ENCODE measurements at regions not wholly inside any gene's neighbourhood (a gene's known extent, or its start where the extent isn't known, plus 50 kb on each side); places are given as distances from the start of the nearest gene placed in this dataset.

DNA sequence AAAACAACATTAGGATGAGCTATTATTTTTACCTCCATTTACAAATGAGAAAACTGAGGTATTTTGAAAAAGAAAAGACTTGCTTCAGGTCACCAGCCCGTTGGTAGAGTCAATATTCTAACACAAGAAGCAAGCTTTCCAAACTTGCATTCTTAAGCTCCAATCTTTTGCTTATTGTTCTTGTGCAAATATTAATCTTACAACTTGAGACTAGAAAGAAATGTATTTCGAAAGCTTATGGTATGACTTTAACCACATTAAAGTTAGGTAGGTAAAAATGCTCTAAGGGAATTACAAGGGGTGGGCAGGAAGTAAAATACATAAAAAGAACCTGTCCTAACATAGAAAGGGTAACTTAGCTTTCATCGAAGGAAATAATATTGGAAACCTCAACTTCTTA is 453.9 kb downstream of the SLITRK5 start:
- Mint-ChIP-seq H3K36me3 (no peaks in the 10 kb centered on the region; the same call in 1 of the 2 replicates), H3K9me3 (peaks cover 3% of the 10 kb centered on the region; the same call in 1 of the 2 replicates), H3K27ac (no peak overlapping the region), H3K4me3 (no peak overlapping the region), H3K27me3 (ENCODE audit: low read depth) (no peaks in the 10 kb centered on the region), H3K4me1 (peaks cover 19% of the 10 kb centered on the region)
- TF ChIP-seq ZNF263 (CRISPR knock-in tag; IDR thresholded peaks at IDR 0.05; ENCODE audit: low read depth) (no peak), ZNF671 (CRISPR knock-in tag; IDR thresholded peaks at IDR 0.05) (no peak), FOXK1 (CRISPR knock-in tag; IDR thresholded peaks at IDR 0.05) (no peak), ESRRA (CRISPR knock-in tag; IDR thresholded peaks at IDR 0.05; ENCODE audit: borderline replicate concordance) (no peak), JUN (CRISPR knock-in tag; IDR thresholded peaks at IDR 0.05) (no peak), TP53 (CRISPR knock-in tag; IDR thresholded peaks at IDR 0.05) (no peak), NR2C2 (CRISPR knock-in tag; IDR thresholded peaks at IDR 0.05) (no peak), ZNF423 (CRISPR knock-in tag; IDR thresholded peaks at IDR 0.05) (no peak)
- TF ChIP-seq, protein P1, sequence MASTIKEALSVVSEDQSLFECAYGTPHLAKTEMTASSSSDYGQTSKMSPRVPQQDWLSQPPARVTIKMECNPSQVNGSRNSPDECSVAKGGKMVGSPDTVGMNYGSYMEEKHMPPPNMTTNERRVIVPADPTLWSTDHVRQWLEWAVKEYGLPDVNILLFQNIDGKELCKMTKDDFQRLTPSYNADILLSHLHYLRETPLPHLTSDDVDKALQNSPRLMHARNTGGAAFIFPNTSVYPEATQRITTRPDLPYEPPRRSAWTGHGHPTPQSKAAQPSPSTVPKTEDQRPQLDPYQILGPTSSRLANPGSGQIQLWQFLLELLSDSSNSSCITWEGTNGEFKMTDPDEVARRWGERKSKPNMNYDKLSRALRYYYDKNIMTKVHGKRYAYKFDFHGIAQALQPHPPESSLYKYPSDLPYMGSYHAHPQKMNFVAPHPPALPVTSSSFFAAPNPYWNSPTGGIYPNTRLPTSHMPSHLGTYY (CRISPR knock-in tag; IDR thresholded peaks at IDR 0.05) = no peak
- TF ChIP-seq, protein P2, sequence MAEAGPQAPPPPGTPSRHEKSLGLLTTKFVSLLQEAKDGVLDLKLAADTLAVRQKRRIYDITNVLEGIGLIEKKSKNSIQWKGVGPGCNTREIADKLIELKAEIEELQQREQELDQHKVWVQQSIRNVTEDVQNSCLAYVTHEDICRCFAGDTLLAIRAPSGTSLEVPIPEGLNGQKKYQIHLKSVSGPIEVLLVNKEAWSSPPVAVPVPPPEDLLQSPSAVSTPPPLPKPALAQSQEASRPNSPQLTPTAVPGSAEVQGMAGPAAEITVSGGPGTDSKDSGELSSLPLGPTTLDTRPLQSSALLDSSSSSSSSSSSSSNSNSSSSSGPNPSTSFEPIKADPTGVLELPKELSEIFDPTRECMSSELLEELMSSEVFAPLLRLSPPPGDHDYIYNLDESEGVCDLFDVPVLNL (CRISPR knock-in tag; IDR thresholded peaks at IDR 0.05; ENCODE audit: borderline replicate concordance, low read depth) = no peak
- TF ChIP-seq, protein P3, sequence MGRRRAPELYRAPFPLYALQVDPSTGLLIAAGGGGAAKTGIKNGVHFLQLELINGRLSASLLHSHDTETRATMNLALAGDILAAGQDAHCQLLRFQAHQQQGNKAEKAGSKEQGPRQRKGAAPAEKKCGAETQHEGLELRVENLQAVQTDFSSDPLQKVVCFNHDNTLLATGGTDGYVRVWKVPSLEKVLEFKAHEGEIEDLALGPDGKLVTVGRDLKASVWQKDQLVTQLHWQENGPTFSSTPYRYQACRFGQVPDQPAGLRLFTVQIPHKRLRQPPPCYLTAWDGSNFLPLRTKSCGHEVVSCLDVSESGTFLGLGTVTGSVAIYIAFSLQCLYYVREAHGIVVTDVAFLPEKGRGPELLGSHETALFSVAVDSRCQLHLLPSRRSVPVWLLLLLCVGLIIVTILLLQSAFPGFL (CRISPR knock-in tag; IDR thresholded peaks at IDR 0.05; ENCODE audit: borderline replicate concordance) = no peak
- TF ChIP-seq, protein P4, sequence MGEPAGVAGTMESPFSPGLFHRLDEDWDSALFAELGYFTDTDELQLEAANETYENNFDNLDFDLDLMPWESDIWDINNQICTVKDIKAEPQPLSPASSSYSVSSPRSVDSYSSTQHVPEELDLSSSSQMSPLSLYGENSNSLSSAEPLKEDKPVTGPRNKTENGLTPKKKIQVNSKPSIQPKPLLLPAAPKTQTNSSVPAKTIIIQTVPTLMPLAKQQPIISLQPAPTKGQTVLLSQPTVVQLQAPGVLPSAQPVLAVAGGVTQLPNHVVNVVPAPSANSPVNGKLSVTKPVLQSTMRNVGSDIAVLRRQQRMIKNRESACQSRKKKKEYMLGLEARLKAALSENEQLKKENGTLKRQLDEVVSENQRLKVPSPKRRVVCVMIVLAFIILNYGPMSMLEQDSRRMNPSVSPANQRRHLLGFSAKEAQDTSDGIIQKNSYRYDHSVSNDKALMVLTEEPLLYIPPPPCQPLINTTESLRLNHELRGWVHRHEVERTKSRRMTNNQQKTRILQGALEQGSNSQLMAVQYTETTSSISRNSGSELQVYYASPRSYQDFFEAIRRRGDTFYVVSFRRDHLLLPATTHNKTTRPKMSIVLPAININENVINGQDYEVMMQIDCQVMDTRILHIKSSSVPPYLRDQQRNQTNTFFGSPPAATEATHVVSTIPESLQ (CRISPR knock-in tag; IDR thresholded peaks at IDR 0.05) = no peak
- TF ChIP-seq, protein P5, sequence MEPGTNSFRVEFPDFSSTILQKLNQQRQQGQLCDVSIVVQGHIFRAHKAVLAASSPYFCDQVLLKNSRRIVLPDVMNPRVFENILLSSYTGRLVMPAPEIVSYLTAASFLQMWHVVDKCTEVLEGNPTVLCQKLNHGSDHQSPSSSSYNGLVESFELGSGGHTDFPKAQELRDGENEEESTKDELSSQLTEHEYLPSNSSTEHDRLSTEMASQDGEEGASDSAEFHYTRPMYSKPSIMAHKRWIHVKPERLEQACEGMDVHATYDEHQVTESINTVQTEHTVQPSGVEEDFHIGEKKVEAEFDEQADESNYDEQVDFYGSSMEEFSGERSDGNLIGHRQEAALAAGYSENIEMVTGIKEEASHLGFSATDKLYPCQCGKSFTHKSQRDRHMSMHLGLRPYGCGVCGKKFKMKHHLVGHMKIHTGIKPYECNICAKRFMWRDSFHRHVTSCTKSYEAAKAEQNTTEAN (CRISPR knock-in tag; IDR thresholded peaks at IDR 0.05) = no peak
- TF ChIP-seq, protein P6, sequence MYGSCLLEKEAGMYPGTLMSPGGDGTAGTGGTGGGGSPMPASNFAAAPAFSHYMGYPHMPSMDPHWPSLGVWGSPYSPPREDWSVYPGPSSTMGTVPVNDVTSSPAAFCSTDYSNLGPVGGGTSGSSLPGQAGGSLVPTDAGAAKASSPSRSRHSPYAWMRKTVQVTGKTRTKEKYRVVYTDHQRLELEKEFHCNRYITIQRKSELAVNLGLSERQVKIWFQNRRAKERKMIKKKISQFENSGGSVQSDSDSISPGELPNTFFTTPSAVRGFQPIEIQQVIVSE (CRISPR knock-in tag; IDR thresholded peaks at IDR 0.05; ENCODE audit: borderline replicate concordance) = no peak
- POLR2A ChIA-PET = no interaction called here
- CTCF ChIA-PET = interaction anchor here (0.6 kb wide), 1 partner anchor 403 kb away, joined by 4 read pairs; no protein-coding TSS in a partner anchor
- ATAC-seq (no peak), DNase-seq (ENCODE audit: low spot score) (no peak)

DNA sequence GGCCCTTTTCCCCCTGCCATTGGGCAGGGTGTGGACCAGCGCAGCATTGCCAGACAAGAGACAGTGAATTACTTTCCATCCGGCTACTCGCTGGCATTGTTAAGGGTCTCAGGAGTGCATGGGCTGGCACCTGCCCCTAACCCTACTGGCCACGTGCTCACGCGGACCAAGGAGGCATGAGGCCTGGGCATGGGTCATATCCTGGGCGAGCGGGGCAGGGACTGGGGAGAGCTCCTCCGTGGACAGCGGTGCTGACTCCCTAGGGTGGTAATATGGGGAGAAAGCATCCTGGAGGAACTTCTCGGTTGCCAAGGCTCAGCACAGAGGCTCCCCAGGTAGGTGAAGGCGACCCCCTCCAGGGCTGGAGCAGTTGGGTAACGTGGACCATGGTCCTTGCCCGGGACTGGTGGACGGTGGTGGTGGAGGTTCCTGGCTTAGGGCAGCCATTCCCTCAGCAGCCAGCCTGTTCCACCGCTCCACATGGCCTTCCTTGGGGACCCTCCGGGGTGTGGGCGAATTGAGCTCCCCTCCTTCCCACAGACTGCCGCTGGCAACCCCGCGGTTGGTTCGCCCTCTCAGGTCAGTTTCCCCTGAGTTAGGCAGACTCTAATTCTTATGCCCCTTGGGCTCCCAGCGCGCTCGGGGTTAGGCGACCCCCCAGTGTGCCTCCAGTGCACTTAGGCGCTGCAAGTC is 465.1 kb downstream of the SLITRK5 start:
- DNase-seq (ENCODE audit: low spot score) (no peak), ATAC-seq (no peak)
- Mint-ChIP-seq H3K27ac (no peak overlapping the region), H3K9me3 (0 out of 2 replicates have a peak, but pooled peaks cover 5% of the 10 kb centered on the region), H3K4me1 (no peaks in the 10 kb centered on the region), H3K36me3 (no peaks in the 10 kb centered on the region), H3K4me3 (no peak overlapping the region), H3K27me3 (ENCODE audit: low read depth) (no peaks in the 10 kb centered on the region)
- ChIA-PET POLR2A (no interaction called here), CTCF (no interaction called here)
- no peak for TF ChIP-seq TCF7 (CRISPR knock-in tag; IDR thresholded peaks at IDR 0.05; ENCODE audit: low read depth)
- no peak for TF ChIP-seq ZNF232 (CRISPR knock-in tag; IDR thresholded peaks at IDR 0.05)
- no peak for TF ChIP-seq ZBTB21 (CRISPR knock-in tag; IDR thresholded peaks at IDR 0.05; ENCODE audit: borderline replicate concordance)
- TF ChIP-seq FOXP1 (CRISPR knock-in tag; IDR thresholded peaks at IDR 0.05; ENCODE audit: borderline replicate concordance) = no peak
- no peak for TF ChIP-seq ETV6 (CRISPR knock-in tag; IDR thresholded peaks at IDR 0.05)
- TF ChIP-seq, protein P7, sequence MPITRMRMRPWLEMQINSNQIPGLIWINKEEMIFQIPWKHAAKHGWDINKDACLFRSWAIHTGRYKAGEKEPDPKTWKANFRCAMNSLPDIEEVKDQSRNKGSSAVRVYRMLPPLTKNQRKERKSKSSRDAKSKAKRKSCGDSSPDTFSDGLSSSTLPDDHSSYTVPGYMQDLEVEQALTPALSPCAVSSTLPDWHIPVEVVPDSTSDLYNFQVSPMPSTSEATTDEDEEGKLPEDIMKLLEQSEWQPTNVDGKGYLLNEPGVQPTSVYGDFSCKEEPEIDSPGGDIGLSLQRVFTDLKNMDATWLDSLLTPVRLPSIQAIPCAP (CRISPR knock-in tag; IDR thresholded peaks at IDR 0.05) = no peak
- TF ChIP-seq, protein P8, sequence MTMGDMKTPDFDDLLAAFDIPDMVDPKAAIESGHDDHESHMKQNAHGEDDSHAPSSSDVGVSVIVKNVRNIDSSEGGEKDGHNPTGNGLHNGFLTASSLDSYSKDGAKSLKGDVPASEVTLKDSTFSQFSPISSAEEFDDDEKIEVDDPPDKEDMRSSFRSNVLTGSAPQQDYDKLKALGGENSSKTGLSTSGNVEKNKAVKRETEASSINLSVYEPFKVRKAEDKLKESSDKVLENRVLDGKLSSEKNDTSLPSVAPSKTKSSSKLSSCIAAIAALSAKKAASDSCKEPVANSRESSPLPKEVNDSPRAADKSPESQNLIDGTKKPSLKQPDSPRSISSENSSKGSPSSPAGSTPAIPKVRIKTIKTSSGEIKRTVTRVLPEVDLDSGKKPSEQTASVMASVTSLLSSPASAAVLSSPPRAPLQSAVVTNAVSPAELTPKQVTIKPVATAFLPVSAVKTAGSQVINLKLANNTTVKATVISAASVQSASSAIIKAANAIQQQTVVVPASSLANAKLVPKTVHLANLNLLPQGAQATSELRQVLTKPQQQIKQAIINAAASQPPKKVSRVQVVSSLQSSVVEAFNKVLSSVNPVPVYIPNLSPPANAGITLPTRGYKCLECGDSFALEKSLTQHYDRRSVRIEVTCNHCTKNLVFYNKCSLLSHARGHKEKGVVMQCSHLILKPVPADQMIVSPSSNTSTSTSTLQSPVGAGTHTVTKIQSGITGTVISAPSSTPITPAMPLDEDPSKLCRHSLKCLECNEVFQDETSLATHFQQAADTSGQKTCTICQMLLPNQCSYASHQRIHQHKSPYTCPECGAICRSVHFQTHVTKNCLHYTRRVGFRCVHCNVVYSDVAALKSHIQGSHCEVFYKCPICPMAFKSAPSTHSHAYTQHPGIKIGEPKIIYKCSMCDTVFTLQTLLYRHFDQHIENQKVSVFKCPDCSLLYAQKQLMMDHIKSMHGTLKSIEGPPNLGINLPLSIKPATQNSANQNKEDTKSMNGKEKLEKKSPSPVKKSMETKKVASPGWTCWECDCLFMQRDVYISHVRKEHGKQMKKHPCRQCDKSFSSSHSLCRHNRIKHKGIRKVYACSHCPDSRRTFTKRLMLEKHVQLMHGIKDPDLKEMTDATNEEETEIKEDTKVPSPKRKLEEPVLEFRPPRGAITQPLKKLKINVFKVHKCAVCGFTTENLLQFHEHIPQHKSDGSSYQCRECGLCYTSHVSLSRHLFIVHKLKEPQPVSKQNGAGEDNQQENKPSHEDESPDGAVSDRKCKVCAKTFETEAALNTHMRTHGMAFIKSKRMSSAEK (CRISPR knock-in tag; IDR thresholded peaks at IDR 0.05; ENCODE audit: borderline replicate concordance) = no peak
